ENCODE measurements at regions not wholly inside any gene's neighbourhood (a gene's known extent, or its start where the extent isn't known, plus 50 kb on each side); places are given as distances from the start of the nearest gene placed in this dataset.
"Not testable (repeated sequence)": the region's sequence is repeated elsewhere in the genome, so short reads cannot be mapped to it uniquely, and the experiment has no call there.

- no peak for DNase-seq (ENCODE audit: low read depth in 1 of 2, low spot score in 1 of 2)
Measured at GRCh38 chr11:93032580-93032979, 63.1 kb downstream of the MTNR1B start.

DNA sequence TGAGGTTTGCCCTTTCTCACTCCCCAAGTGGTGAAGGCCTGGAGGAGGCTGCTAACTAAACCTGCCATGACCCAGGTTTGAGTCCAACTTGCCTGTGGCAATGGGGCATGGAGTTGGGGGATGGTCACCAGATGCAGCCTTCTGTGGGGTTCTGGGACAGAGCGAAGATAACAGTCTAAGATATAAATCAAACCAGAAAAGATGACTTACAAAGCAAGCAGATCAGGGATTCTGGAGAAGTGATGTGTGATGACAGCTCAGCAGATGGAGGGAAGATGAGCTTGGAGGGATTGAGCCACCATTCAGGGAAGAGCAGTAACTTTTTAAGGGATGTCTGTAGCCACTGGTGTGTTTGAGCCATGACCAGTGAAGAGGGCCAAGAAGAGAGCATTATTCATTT, 63.6 kb downstream of the MTNR1B start:
- DNase-seq (ENCODE audit: low read depth in 1 of 2, low spot score in 1 of 2): no peak

DNA sequence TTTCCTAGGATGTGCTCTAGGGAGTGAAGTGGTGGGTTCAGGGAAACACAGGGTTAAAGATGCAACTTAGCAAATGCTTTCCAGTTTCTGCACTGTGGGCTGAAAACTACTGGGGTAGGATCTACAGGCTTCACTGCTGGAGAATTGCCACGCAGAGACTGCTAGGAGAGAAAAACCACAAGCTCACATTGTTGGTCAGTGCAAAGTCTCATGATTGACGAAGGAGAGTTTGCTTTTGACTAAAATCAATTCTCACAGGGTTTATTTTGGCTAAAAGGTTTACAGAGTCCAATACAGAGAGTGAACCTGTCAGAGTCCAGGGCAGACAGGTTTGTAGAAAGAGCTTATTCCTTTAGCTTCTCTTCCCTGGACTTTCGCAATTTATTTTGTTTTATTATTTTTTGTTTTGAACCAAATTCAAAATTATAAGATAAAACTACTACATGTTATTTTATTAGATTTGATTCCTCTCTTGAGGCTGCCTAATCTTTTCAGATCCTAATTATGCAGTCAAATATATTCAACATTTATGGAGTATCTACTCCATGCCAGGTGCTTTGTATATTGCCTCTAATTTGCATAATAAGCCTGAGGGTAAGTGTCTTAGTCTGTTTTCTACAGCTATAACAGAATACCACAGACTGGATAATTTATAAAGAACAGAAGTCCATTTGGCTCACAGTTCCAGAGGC, 64.7 kb downstream of the MTNR1B start:
- no peak for DNase-seq (ENCODE audit: low read depth in 1 of 2, low spot score in 1 of 2)

DNA sequence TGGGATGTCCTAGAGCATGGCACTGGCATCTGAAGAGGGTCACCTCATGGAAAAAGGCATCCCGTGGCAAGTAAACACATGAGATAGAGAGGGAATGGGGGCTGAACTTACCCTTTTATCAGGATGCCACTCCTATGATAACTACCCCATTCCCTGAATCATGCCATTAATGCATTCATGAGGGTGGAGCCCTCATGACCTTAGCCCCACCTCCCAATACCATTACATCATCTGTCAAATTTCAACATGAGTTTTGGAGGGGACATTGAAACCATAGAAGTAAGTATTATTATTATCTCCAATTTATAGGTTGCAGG, 65.2 kb downstream of the MTNR1B start:
- no peak for DNase-seq (ENCODE audit: low read depth in 1 of 2, low spot score in 1 of 2)

- DNase-seq (ENCODE audit: low read depth in 1 of 2, low spot score in 1 of 2): no peak
Measured at GRCh38 chr11:93038521-93038920, 69.1 kb downstream of the MTNR1B start.

DNA sequence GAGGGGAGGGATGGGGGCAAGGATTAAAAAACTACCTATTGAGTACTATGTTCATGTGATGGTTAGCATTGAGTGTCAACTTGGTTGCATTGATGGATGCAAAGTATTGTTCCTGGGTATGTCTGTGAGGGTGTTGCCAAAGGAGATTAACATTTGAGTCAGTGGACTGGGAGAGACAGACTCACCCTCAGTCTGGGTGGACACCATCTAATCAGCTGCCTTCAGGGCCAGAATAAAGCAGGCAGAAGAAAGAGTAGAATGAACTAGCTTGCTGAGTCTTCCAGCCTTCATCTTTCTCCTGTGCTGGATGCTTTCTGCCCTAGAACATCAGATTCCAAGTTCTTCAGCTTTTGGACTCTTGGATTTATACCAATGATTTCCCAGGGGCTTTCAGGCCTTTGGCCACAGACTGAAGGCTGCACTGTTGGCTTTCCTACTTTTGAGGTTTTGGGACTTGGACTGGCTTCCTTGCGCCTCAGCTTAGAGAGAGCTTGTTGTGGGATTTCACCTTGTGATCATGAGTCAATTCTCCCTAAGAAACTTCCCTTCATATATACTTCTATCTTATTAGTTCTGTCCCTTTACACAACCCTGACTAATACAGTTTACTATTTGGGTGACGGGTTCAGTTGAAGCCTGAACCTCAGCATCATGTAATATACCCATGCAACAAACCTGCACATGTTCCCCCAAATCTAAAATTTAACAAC, 70.2 kb downstream of the MTNR1B start:
- no peak for DNase-seq (ENCODE audit: low read depth in 1 of 2, low spot score in 1 of 2)

- DNase-seq (ENCODE audit: low read depth in 1 of 2, low spot score in 1 of 2): no peak
Measured at GRCh38 chr11:93041682-93042081, 72.2 kb downstream of the MTNR1B start.

DNA sequence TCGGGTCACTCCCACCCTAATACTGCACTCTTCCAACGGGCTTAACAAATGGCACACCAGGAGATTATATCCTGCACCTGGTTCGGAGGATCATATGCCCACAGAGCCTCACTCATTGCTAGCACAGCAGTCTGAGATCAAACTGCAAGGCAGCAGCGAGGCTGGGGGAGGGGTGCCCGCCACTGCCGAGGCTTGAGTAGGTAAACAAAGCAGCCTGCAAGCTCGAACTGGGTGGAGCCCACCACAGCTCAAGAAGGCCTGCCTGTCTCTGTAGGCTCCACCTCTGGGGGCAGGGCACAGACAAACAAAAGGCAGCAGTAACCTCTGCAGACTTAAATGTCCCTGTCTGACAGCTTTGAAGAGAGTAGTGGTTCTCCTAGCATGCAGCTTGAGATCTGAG, 73.7 kb downstream of the MTNR1B start:
- DNase-seq (ENCODE audit: low read depth in 1 of 2, low spot score in 1 of 2): not testable (repeated sequence)

DNA sequence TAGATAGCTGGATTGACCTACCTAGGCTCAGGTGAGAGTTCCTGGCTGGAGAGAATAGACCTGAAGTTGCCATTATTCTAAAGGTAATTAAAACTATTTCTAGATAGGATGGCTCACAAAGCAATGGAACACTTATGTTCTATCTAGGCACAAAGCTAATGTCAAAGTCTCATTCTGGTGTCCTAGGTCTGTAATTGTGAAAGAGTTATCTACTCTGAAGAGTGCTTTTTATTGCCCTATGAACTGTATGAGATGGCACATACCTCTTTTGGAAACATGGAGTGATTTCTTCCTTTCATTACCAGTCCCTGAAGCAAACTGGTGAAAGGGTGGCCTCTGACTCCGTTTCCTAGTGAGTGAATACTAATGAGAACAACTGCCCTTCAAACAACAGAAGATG, 80.3 kb downstream of the MTNR1B start:
- DNase-seq (ENCODE audit: low read depth in 1 of 2, low spot score in 1 of 2): no peak

DNA sequence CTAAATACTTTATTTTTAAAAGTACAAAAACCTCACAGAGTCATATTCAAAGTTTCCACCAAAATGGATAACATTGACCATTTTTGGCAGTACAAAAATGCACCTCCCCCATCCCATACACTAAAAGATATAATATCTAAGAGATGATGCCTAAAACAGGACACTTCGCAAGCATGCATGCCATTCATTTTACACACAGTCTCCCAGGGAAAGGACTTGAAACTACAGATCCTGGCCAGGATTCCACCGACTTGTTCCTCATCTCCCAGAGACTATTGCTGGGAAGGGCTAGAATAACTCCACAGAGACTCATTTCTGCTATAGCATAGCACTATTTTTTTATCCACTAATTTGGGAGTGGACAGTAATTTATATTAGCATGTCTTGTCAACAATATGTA, 81.7 kb downstream of the MTNR1B start:
- DNase-seq (ENCODE audit: low read depth in 1 of 2, low spot score in 1 of 2): no peak

GRCh38 chr11:93053864-93054263, 84.4 kb downstream of the MTNR1B start:
- no peak for DNase-seq (ENCODE audit: low read depth in 1 of 2, low spot score in 1 of 2)

- DNase-seq (ENCODE audit: low read depth in 1 of 2, low spot score in 1 of 2): no peak
Measured at GRCh38 chr11:93054279-93054678, 84.8 kb downstream of the MTNR1B start.

DNA sequence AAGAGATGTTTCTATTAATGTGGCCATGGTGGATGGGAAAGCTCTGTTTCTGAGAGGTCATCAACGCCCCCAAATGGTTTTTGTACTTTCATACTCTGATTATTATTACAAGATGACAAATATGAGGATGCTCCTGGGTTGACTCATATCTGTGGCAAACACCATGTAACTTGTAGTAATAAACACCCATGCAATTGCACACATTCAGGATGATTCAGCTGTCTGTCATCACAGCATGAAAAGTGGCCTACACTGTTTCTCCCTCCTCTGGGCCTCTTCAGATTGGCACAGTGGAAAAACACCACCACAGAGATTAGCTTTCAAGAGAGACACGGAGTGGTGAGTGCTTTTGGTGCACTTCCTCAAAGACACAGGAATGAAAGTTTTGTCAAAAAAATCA, 85.4 kb downstream of the MTNR1B start:
- DNase-seq (ENCODE audit: low read depth in 1 of 2, low spot score in 1 of 2): peak in 1 of 2 donors; percentile 2

DNA sequence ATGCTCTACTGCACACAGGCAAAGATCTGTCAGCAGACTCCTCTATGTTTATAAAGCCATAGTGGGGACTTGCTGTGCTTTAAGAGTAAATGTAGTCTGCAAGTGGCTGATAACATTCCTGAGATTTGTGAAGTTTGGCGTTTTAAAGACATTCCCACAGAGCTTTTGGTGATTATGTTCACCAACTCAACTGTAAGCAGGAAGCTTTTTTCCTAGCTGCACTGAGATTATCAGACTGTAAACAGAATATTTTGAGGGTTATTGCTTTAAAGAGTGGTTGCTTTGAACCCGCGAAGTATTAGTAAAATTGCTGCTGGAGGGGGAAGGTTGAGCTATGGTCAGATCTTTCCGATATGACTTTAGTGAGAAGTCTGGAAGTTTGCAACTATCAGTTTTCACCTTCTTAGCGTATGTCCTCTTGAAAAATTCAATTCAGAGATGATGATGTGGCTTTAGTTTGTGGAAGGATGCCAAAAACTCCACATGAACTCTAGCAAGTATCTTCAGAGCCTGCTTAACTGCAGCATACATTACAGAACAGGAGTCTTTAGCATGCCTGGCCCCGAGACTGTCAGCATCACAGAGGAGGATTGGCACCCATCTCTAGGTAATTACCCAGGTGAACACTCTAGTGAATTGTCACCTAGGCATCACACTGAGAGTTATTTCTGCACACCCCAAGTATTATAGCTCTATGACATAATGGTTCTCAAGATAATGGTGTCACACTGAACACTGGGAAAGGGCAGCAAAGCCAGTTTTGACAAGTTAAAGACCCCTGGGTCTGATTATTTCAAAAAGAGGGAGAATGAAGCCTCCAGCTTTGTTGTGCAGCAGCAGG, 89.9 kb downstream of the MTNR1B start:
- DNase-seq (ENCODE audit: low read depth in 1 of 2, low spot score in 1 of 2): no peak

DNA sequence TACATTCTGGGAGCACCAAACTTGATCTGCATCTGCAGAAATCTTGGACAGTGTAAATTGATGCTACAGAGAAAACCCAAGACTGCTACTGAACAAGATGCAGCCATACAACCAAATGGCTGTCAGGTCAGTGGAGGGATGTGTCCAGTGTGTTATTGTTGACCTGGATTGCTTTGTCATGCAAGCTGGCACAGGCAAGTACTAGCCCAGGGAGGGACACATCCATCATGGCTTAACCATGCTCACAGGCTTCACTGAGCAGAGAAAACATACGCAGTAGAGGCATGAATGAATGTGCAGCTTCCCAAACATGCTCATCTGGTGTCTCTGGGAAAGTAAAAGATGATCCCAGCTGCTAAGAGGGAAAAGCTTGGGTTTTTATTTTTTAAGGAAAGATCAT, 93.6 kb downstream of the MTNR1B start:
- no peak for DNase-seq (ENCODE audit: low read depth in 1 of 2, low spot score in 1 of 2)

DNA sequence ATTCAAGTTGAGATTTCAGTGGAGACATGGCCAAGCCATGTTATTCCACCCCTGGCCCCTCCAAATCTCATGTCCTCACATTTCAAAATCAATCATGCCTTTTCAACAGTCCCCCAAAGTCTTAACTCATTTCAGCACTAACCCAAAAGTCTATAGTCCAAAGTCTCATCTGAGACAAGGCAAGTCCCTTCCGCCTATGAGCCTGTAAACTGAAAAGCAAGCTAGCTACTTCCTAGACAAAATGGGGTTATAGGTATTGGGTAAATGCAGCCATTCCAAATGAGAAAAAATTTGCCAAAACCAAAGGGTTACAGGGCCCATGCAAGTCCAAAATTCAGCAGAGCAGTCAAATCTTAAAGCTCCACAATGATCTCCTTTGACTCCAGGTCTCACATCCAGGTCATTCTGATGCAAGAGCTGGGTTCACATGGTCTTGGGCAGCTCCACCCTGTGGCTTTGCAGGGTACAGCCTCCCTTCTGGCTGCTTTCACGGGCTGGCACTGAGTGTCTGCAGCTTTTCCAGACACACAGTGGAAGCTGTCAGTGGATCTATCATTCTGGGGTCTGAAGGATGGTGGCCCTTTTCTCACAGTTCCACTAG, 95.7 kb downstream of the MTNR1B start:
- DNase-seq (ENCODE audit: low read depth in 1 of 2, low spot score in 1 of 2): not testable (repeated sequence)

- DNase-seq (ENCODE audit: low read depth in 1 of 2, low spot score in 1 of 2): no peak
Measured at GRCh38 chr11:93067881-93068390, 98.5 kb downstream of the MTNR1B start.

- no peak for DNase-seq (ENCODE audit: low read depth in 1 of 2, low spot score in 1 of 2)
Measured at GRCh38 chr11:93072229-93072914, 102.9 kb downstream of the MTNR1B start.

GRCh38 chr11:93073026-93073425, 103.6 kb downstream of the MTNR1B start:
- no peak for DNase-seq (ENCODE audit: low read depth in 1 of 2, low spot score in 1 of 2)

DNA sequence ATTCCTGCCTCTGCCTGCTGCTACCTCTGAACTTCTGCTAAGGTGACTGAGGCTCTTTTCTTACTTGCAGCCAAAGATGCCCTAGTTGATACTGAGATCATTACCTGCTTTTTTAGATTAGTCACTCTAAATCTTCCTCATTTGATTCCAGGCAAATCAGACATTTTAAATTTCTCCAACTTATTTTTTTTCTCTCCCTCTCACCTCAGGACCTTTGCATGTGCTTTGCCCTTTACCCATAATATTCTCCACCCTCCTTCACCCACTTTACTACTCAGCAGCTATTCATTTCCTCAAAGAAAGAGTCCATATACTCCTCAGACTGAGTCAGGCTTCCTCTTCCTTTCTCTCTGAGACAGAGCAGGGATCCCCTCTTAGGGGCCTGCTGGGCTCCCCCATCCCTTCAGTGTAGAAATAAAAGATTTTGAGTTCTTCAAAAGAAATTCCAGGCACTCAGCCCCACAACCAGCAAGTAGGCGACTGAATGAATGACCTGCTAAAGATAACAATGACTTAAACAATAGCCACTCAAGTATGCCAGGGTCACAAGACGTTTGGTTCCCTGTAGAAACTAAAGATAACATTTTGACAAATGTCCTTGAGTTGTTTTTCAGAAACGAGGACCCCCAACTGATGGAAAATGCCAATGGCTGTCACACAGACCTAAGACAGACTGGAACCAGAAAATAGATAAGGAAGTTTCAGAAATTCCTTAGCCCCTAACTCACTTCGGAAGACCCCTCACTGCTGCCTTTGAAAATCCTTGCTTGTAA, 104.2 kb downstream of the MTNR1B start:
- no peak for DNase-seq (ENCODE audit: low read depth in 1 of 2, low spot score in 1 of 2)
